ENCODE measurements at regions not wholly inside any gene's neighbourhood (a gene's known extent, or its start where the extent isn't known, plus 50 kb on each side); places are given as distances from the start of the nearest gene placed in this dataset.

GRCh38 chr13:72456486-72456885 lies 270.9 kb downstream of the MZT1 start (continued):
- TF ChIP-seq, protein P1, sequence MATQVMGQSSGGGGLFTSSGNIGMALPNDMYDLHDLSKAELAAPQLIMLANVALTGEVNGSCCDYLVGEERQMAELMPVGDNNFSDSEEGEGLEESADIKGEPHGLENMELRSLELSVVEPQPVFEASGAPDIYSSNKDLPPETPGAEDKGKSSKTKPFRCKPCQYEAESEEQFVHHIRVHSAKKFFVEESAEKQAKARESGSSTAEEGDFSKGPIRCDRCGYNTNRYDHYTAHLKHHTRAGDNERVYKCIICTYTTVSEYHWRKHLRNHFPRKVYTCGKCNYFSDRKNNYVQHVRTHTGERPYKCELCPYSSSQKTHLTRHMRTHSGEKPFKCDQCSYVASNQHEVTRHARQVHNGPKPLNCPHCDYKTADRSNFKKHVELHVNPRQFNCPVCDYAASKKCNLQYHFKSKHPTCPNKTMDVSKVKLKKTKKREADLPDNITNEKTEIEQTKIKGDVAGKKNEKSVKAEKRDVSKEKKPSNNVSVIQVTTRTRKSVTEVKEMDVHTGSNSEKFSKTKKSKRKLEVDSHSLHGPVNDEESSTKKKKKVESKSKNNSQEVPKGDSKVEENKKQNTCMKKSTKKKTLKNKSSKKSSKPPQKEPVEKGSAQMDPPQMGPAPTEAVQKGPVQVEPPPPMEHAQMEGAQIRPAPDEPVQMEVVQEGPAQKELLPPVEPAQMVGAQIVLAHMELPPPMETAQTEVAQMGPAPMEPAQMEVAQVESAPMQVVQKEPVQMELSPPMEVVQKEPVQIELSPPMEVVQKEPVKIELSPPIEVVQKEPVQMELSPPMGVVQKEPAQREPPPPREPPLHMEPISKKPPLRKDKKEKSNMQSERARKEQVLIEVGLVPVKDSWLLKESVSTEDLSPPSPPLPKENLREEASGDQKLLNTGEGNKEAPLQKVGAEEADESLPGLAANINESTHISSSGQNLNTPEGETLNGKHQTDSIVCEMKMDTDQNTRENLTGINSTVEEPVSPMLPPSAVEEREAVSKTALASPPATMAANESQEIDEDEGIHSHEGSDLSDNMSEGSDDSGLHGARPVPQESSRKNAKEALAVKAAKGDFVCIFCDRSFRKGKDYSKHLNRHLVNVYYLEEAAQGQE (IDR thresholded peaks at IDR 0.05; ENCODE audit: low read depth), result no peak
- TF ChIP-seq EZH2 (IDR thresholded peaks at IDR 0.05) (no peak), EZH2phosphoT487 (IDR thresholded peaks at IDR 0.05; ENCODE audit: borderline replicate concordance) (no peak), TCF7L2 (IDR thresholded peaks at IDR 0.05; ENCODE audit: borderline replicate concordance, extremely low read depth, insufficient read depth, insufficient read length) (no peak), SP1 (IDR thresholded peaks at IDR 0.05; ENCODE audit: low read depth) (no peak), SIN3A (IDR thresholded peaks at IDR 0.05; ENCODE audit: low read depth) (no peak), SRF (IDR thresholded peaks at IDR 0.05; ENCODE audit: low read depth) (no peak), ELF1 (IDR thresholded peaks at IDR 0.05; ENCODE audit: borderline replicate concordance, low read depth) (no peak), YY1 (IDR thresholded peaks at IDR 0.05; ENCODE audit: extremely low read depth, insufficient replicate concordance, low read depth, low read length) (no peak)

DNA sequence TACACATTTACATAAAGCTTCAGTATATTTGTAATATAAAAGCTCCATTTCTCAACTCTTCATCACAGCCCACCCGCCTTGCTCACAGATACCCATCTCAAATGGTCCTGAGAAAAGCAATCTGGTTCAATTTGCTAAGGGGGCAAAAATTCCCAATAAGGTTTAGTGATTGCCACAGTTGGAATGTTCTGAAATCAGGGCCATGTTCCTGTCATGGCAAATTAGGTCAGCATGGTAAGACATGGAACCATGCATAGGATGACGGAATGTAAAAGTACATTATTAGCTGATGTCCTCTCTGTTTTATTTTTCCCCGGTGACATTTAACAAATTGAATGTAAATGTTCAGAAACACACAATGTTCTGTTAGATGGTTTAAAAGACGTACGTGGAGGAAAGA lies 274.3 kb downstream of the MZT1 start:
- Histone ChIP-seq H3K9me2 (ENCODE audit: insufficient read depth) (no peaks in the 10 kb centered on the region), H3K36me3 (ENCODE audit: control insufficient read depth in 1 of 2, insufficient read depth in 2 of 2, low read length in 2 of 2) (no peaks in the 10 kb centered on the region), H3K4me1 (ENCODE audit: control insufficient read depth in 1 of 2, insufficient read depth in 2 of 2, low read length in 2 of 2) (no peaks in the 10 kb centered on the region), H3K4me2 (ENCODE audit: low read length) (no peak overlapping the region), H2AFZ (ENCODE audit: low read depth, low read length, poor library complexity, severe bottlenecking) (no peak overlapping the region), H3K9ac (ENCODE audit: low read length) (no peak overlapping the region), H4K20me1 (ENCODE audit: insufficient read depth) (no peaks in the 10 kb centered on the region), H3K9me3 (ENCODE audit: control insufficient read depth in 1 of 2, insufficient read depth in 1 of 2, low read depth in 1 of 2, low read length in 2 of 2) (no peaks in the 10 kb centered on the region; a peak in 1 of 4 replicates), H3K27me3 (ENCODE audit: insufficient read depth, low read length) (no peaks in the 10 kb centered on the region), H3K79me2 (ENCODE audit: insufficient read depth, low read length) (no peaks in the 10 kb centered on the region), H3K27ac (ENCODE audit: low read depth, low read length) (no peak overlapping the region), H3K4me3 (replicated peaks in 1 of 2; ENCODE audit: low read depth in 1 of 2, low read length in 2 of 2) (no peak overlapping the region)
- BruUV-seq (replicated peaks), result no TSS peak
- DNase-seq (ENCODE audit: low read depth, low spot score) (no peak), ATAC-seq (no peak)
- TF ChIP-seq ELF1 (IDR thresholded peaks at IDR 0.05; ENCODE audit: borderline replicate concordance, low read depth), result no peak
- TF ChIP-seq EGR1 (IDR thresholded peaks at IDR 0.05; ENCODE audit: low read depth), result no peak
- no peak for TF ChIP-seq POLR2A (IDR thresholded peaks at IDR 0.05; ENCODE audit: borderline replicate concordance, extremely low read depth, insufficient read depth, insufficient read length)
- no peak for TF ChIP-seq EZH2 (IDR thresholded peaks at IDR 0.05)
- intact Hi-C loops (cut with micrococcal nuclease), result no loop called here
- CTCF ChIA-PET, result no interaction called here
- RAD21 ChIA-PET (ENCODE audit: low non-redundant PET in 1 of 2, low total read pairs in 2 of 2, uncharacterized antibody in 2 of 2, unreplicated experiment in 2 of 2), result no interaction called here
- POLR2A ChIA-PET, result no interaction called here
